IMR-90 (cell line): ENCODE measurements at regions not wholly inside any gene's neighbourhood (a gene's known extent, or its start where the extent isn't known, plus 50 kb on each side); places are given as distances from the start of the nearest gene placed in this dataset.

Experiments used
- ATAC-seq: fragments of 200-7000 bp; cut with Tn5 transposase; 2 replicates; pipeline ENCODE4 v1.9.1; 2020; ENCODE audit warnings: low read depth, mild to moderate bottlenecking, moderate library complexity
- BruUV-seq: library from RNA; stranded (reverse); fragments of 400-500 nt; replicated peaks from 2 replicates; lab custom pipeline; 2021; lab: Mats Ljungman, UMichigan
- CTCF ChIA-PET: fragments of 300-600 bp; formaldehyde crosslinking; extraction: SDS; loops from one replicate; lab custom pipeline; 2021; ENCODE audit warnings: antibody characterized with exemption; lab: Yijun Ruan, JAX
- POLR2A ChIA-PET: fragments of 300-600 bp; sonication (Branson Sonifier 250); formaldehyde crosslinking; loops from one replicate; lab custom pipeline; 2022; ENCODE audit warnings: antibody characterized with exemption; ENCODE audit not compliant: unreplicated experiment; lab: Charles Lee
- DNase-seq: peaks from one replicate; pipeline ENCODE4 v3.0.0; 2013
- H2AFZ ChIP-seq: replicated peaks from 2 replicates; pipeline ENCODE3; 2013; ENCODE audit warnings: low read length, mild to moderate bottlenecking; ENCODE audit not compliant: poor library complexity
- H2AK5ac ChIP-seq: 2 replicates; pipeline ENCODE4 v1.6.1; 2013; ENCODE audit warnings: low read depth, low read length, inconsistent platforms
- H2AK9ac ChIP-seq: replicated peaks from 2 replicates; pipeline ENCODE3; 2013; ENCODE audit warnings: mild to moderate bottlenecking, low read depth, low read length, moderate library complexity; ENCODE audit not compliant: poor library complexity
- H2BK120ac ChIP-seq: 2 replicates; pipeline ENCODE4 v1.6.1; 2013; ENCODE audit warnings: low read depth, low read length, inconsistent platforms
- H2BK15ac ChIP-seq: 3 replicates; pipeline ENCODE4 v1.6.1; 2013; ENCODE audit warnings: low read depth, low read length, inconsistent platforms
- H2BK20ac ChIP-seq: 2 replicates; pipeline ENCODE4 v1.6.1; 2013; ENCODE audit warnings: low read depth, mild to moderate bottlenecking, inconsistent platforms, low read length, moderate library complexity
- H2BK5ac ChIP-seq: 2 replicates; pipeline ENCODE4 v1.6.1; 2013; ENCODE audit warnings: mild to moderate bottlenecking, low read depth, low read length, inconsistent platforms; ENCODE audit not compliant: poor library complexity, severe bottlenecking
- H3K14ac ChIP-seq: replicated peaks from 2 replicates; pipeline ENCODE4 v1.6.1; 2013; ENCODE audit warnings: low read depth, low read length, inconsistent platforms
- H3K18ac ChIP-seq: 2 replicates; pipeline ENCODE4 v1.6.1; 2013; ENCODE audit warnings: low read depth, low read length, control low read depth
- H3K23ac ChIP-seq: 2 replicates; pipeline ENCODE4 v1.6.1; 2013; ENCODE audit warnings: low read depth, low read length, inconsistent platforms
- H3K27ac ChIP-seq: 2 replicates; pipeline ENCODE4 v1.5.1; 2013; ENCODE audit warnings: mild to moderate bottlenecking, control low read depth, low read length; ENCODE audit not compliant: insufficient read depth
- H3K27me3 ChIP-seq: 2 replicates; pipeline ENCODE4 v1.6.1; 2013; ENCODE audit warnings: low read length; ENCODE audit not compliant: control insufficient read depth, insufficient read depth
- H3K36me3 ChIP-seq: 2 replicates; pipeline ENCODE4 v1.6.1; 2013; ENCODE audit warnings: low read length, mixed read lengths; ENCODE audit not compliant: control insufficient read depth, insufficient read depth
- H3K4ac ChIP-seq: 2 replicates; pipeline ENCODE4 v1.6.1; 2013; ENCODE audit warnings: low read depth, low read length, inconsistent platforms
- H3K4me1 ChIP-seq: 2 replicates; pipeline ENCODE4 v1.6.1; 2013; ENCODE audit warnings: low read length, mixed read lengths; ENCODE audit not compliant: control insufficient read depth, insufficient read depth
- H3K4me2 ChIP-seq: 2 replicates; pipeline ENCODE4 v1.6.1; 2013; ENCODE audit warnings: low read depth, mild to moderate bottlenecking, control low read depth, low read length, moderate library complexity
- H3K4me3 ChIP-seq: 2 replicates; pipeline ENCODE4 v1.5.1; 2013; ENCODE audit warnings: low read depth, mild to moderate bottlenecking, control low read depth, low read length, moderate library complexity; ENCODE audit not compliant: insufficient read depth
- H3K56ac ChIP-seq: 2 replicates; pipeline ENCODE4 v1.6.1; 2013; ENCODE audit warnings: low read length, inconsistent platforms; ENCODE audit not compliant: insufficient read depth; ENCODE audit errors: extremely low read depth
- H3K79me1 ChIP-seq, 2 experiments: 2 replicates each; pipeline ENCODE4 v1.6.1; 2013; ENCODE audit warnings: low read length in 2 of 2, inconsistent platforms in 1 of 2, low read depth in 1 of 2
- H3K9ac ChIP-seq: 2 replicates; pipeline ENCODE4 v1.6.1; 2013; ENCODE audit warnings: low read depth, low read length, control low read depth
- H3K9me1 ChIP-seq: 2 replicates; pipeline ENCODE4 v1.6.1; 2013; ENCODE audit warnings: low read length, inconsistent platforms; ENCODE audit not compliant: insufficient read depth
- H3K9me3 ChIP-seq: 2 replicates; pipeline ENCODE4 v1.6.1; 2013; ENCODE audit warnings: low read length; ENCODE audit not compliant: control insufficient read depth, insufficient read depth
- H4K20me1 ChIP-seq: 2 replicates; pipeline ENCODE4 v1.6.1; 2013; ENCODE audit warnings: low read length, inconsistent platforms; ENCODE audit not compliant: insufficient read depth
- H4K5ac ChIP-seq: 2 replicates; pipeline ENCODE4 v1.6.1; 2013; ENCODE audit warnings: mild to moderate bottlenecking, low read depth, low read length, control low read depth
- H4K8ac ChIP-seq, 2 experiments: 2 replicates each; pipeline ENCODE4 v1.6.1; 2013; ENCODE audit warnings: low read depth in 2 of 2, low read length in 2 of 2, control low read depth in 1 of 2, inconsistent platforms in 1 of 2
- H4K91ac ChIP-seq: 2 replicates; pipeline ENCODE4 v1.6.1; 2013; ENCODE audit warnings: low read depth, low read length, inconsistent platforms; ENCODE audit not compliant: insufficient read depth
- BHLHE40 ChIP-seq: fragments of 150-350 bp; IDR thresholded peaks from 2 replicates; pipeline ENCODE4 v1.6.1; 2016; ENCODE audit warnings: mild to moderate bottlenecking, low read depth, low read length
- CEBPB ChIP-seq: IDR thresholded peaks from 2 replicates; pipeline ENCODE4 v1.6.1; 2012; ENCODE audit warnings: low read depth, low read length, improper control_type of control experiment
- CHD1 ChIP-seq: IDR thresholded peaks from 2 replicates; pipeline ENCODE4 v1.6.1; 2012; ENCODE audit warnings: low read depth, low read length, improper control_type of control experiment
- FOS ChIP-seq: fragments of 150-350 bp; IDR thresholded peaks from 2 replicates; pipeline ENCODE4 v1.6.1; 2016; ENCODE audit warnings: low read depth, low read length
- MAFK ChIP-seq: IDR thresholded peaks from 2 replicates; pipeline ENCODE4 v1.6.1; 2012; ENCODE audit warnings: low read depth, low read length, improper control_type of control experiment
- MAZ ChIP-seq: IDR thresholded peaks from 2 replicates; pipeline ENCODE4 v1.6.1; 2012; ENCODE audit warnings: low read depth, mild to moderate bottlenecking, low read length, improper control_type of control experiment, moderate library complexity, borderline replicate concordance
- MXI1 ChIP-seq: IDR thresholded peaks from 2 replicates; pipeline ENCODE4 v1.6.1; 2012; ENCODE audit warnings: low read depth, mild to moderate bottlenecking, low read length, moderate library complexity, borderline replicate concordance
- NFE2L2 ChIP-seq: fragments of 150-350 bp; IDR thresholded peaks from 2 replicates; pipeline ENCODE4 v1.6.1; 2016; ENCODE audit warnings: low read depth, mild to moderate bottlenecking, low read length
- POLR2A ChIP-seq: IDR thresholded peaks from 2 replicates; pipeline ENCODE4 v1.6.1; 2012; ENCODE audit warnings: mild to moderate bottlenecking, low read depth, low read length
- RAD21 ChIP-seq: IDR thresholded peaks from 2 replicates; pipeline ENCODE4 v1.6.1; 2012; ENCODE audit warnings: low read length, improper control_type of control experiment
- RCOR1 ChIP-seq: IDR thresholded peaks from 2 replicates; pipeline ENCODE4 v1.6.1; 2012; ENCODE audit warnings: mild to moderate bottlenecking, low read length, improper control_type of control experiment; ENCODE audit not compliant: insufficient replicate concordance
- RFX5 ChIP-seq: IDR thresholded peaks from 2 replicates; pipeline ENCODE4 v1.8.0; 2012; ENCODE audit warnings: low read depth, mild to moderate bottlenecking, low read length, moderate library complexity
- SMC3 ChIP-seq: fragments of 150-350 bp; IDR thresholded peaks from 2 replicates; pipeline ENCODE4 v1.6.1; 2016; ENCODE audit warnings: low read depth, mild to moderate bottlenecking, antibody characterized with exemption, low read length, moderate library complexity
- WGBS, 2 experiments: methylation state at CpG; one replicate each; pipeline versions ENCODE4 v1.1.5 to v1.1.7; 2013; ENCODE audit warnings: missing lambda C conversion rate in 2 of 2; ENCODE audit not compliant: insufficient read length in 1 of 2; ENCODE audit errors: extremely low coverage in 2 of 2; 5-methylcytosine and 5-hydroxymethylcytosine counted together
- dilution Hi-C: fragments of 300-500 bp; cut with HindIII; formaldehyde crosslinking; loops from one replicate; pipeline ENCODE4 v1.14.3; 2018; ENCODE audit warnings: low sequenced_read_pairs; ENCODE audit not compliant: unreplicated experiment
- in situ Hi-C: fragments of 300-500 bp; cut with MboI; formaldehyde crosslinking; loops from 3 replicates; pipeline ENCODE4 v1.14.3; 2019; ENCODE audit warnings: low sequenced_read_pairs, inconsistent platforms, mixed read lengths
- intact Hi-C: fragments of 100-400 bp; cut with micrococcal nuclease; formaldehyde crosslinking; loops from 2 replicates; pipeline ENCODE4 v1.10.0; 2022
- TF ChIP-seq, protein P1 (sequence below): fragments of 150-350 bp; IDR thresholded peaks from 2 replicates; pipeline ENCODE4 v1.6.1; 2016; ENCODE audit warnings: low read depth, mild to moderate bottlenecking, low read length, moderate library complexity, borderline replicate concordance
- TF ChIP-seq, protein P2 (sequence below): conservative IDR thresholded peaks from 2 replicates; pipeline ENCODE4 v1.5.1; 2012; ENCODE audit warnings: mild to moderate bottlenecking, low read depth, low read length, improper control_type of control experiment
- TF ChIP-seq, protein P3 (sequence below): fragments of 150-350 bp; IDR thresholded peaks from 2 replicates; pipeline ENCODE4 v1.6.1; 2017; ENCODE audit warnings: mild to moderate bottlenecking, antibody characterized with exemption, low read length, low read depth

DNA sequence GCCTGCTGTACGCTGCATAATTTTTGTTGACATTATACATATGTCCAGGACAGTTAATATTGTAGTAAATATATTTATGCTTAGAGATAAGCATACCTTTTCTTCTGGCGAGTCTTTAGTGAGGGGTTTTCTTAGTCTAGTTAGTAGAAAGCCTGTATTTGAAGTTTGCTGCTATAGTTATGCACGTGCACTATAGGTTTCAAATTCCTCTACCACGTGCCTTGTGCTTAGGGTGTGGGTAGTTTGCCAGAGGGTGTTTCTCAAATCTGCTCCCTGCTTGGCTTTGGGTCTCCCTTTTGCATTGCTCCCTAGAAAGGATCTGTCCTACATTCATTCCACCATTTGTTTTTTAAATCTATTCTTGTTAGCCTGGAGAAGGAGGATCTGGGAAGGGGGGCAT lies 181.4 kb upstream of the UFL1 start:
- no peak overlapping the region for H2AFZ ChIP-seq
- no peak overlapping the region for H3K4me3 ChIP-seq
- H3K79me1 ChIP-seq, result no peaks in the 10 kb centered on the region
- no peak overlapping the region for H3K18ac ChIP-seq
- ChIA-PET CTCF (no interaction called here), POLR2A (no interaction called here)
- TF ChIP-seq RAD21 (no peak), RFX5 (no peak), RCOR1 (no peak), CEBPB (no peak), MXI1 (no peak), POLR2A (no peak), FOS (no peak), MAZ (no peak), SMC3 (no peak), BHLHE40 (no peak), NFE2L2 (no peak), CHD1 (no peak), MAFK (no peak)
- TF ChIP-seq, protein P1, sequence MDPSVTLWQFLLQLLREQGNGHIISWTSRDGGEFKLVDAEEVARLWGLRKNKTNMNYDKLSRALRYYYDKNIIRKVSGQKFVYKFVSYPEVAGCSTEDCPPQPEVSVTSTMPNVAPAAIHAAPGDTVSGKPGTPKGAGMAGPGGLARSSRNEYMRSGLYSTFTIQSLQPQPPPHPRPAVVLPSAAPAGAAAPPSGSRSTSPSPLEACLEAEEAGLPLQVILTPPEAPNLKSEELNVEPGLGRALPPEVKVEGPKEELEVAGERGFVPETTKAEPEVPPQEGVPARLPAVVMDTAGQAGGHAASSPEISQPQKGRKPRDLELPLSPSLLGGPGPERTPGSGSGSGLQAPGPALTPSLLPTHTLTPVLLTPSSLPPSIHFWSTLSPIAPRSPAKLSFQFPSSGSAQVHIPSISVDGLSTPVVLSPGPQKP, result no peak
- TF ChIP-seq, protein P2, sequence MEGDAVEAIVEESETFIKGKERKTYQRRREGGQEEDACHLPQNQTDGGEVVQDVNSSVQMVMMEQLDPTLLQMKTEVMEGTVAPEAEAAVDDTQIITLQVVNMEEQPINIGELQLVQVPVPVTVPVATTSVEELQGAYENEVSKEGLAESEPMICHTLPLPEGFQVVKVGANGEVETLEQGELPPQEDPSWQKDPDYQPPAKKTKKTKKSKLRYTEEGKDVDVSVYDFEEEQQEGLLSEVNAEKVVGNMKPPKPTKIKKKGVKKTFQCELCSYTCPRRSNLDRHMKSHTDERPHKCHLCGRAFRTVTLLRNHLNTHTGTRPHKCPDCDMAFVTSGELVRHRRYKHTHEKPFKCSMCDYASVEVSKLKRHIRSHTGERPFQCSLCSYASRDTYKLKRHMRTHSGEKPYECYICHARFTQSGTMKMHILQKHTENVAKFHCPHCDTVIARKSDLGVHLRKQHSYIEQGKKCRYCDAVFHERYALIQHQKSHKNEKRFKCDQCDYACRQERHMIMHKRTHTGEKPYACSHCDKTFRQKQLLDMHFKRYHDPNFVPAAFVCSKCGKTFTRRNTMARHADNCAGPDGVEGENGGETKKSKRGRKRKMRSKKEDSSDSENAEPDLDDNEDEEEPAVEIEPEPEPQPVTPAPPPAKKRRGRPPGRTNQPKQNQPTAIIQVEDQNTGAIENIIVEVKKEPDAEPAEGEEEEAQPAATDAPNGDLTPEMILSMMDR, result no peak
- TF ChIP-seq, protein P3, sequence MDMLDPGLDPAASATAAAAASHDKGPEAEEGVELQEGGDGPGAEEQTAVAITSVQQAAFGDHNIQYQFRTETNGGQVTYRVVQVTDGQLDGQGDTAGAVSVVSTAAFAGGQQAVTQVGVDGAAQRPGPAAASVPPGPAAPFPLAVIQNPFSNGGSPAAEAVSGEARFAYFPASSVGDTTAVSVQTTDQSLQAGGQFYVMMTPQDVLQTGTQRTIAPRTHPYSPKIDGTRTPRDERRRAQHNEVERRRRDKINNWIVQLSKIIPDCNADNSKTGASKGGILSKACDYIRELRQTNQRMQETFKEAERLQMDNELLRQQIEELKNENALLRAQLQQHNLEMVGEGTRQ, result no peak
- H2AK5ac ChIP-seq, result no peak overlapping the region
- no peak overlapping the region for H2BK120ac ChIP-seq
- no peak overlapping the region for H2AK9ac ChIP-seq
- no peak overlapping the region for H3K4ac ChIP-seq
- intact Hi-C loops, result no loop called here
- H2BK15ac ChIP-seq, result no peak overlapping the region
- no peak overlapping the region for H2BK5ac ChIP-seq
- ATAC-seq (no peak), DNase-seq (no peak)
- H2BK20ac ChIP-seq, result no peak overlapping the region
- no peak overlapping the region for H3K4me2 ChIP-seq
- H3K56ac ChIP-seq, result no peak overlapping the region
- no peaks in the 10 kb centered on the region for H3K36me3 ChIP-seq
- no peaks in the 10 kb centered on the region for H4K20me1 ChIP-seq
- no TSS peak for BruUV-seq
- no peak overlapping the region for H3K23ac ChIP-seq
- no peak overlapping the region for H4K8ac ChIP-seq
- in situ Hi-C loops, result no loop called here
- WGBS, 2 experiments, result no CpG with 5 or more reads among the region's 4 CpGs
- H3K27me3 ChIP-seq, result no peaks in the 10 kb centered on the region
- H4K91ac ChIP-seq, result no peak overlapping the region
- H3K4me1 ChIP-seq, result no peaks in the 10 kb centered on the region
- no peak overlapping the region for H3K27ac ChIP-seq
- no peaks in the 10 kb centered on the region for H3K9me1 ChIP-seq
- H3K9ac ChIP-seq, result no peak overlapping the region
- no peak overlapping the region for H3K14ac ChIP-seq
- no peak overlapping the region for H4K5ac ChIP-seq
- dilution Hi-C loops, result no loop called here
- peaks cover 8% of the 10 kb centered on the region; the same call in 1 of the 2 replicates for H3K9me3 ChIP-seq
